Thymus (tissue), 11 donors: ENCODE measurements at regions not wholly inside any gene's neighbourhood (a gene's known extent, or its start where the extent isn't known, plus 50 kb on each side); places are given as distances from the start of the nearest gene placed in this dataset.

Source experiments
- DNase-seq, 9 donors: peaks; one replicate each; pipeline ENCODE4 v3.0.0-alpha.2; 2013; ENCODE audit warnings: low spot score in 9 of 9, low read depth in 6 of 9, missing footprints in 1 of 9
- H3K27ac ChIP-seq, 2 donors: one replicate each; pipeline ENCODE4 v1.5.1; 2013; ENCODE audit warnings: control low read depth in 1 of 2, low read depth in 1 of 2, low read length in 1 of 2, mild to moderate bottlenecking in 1 of 2, moderate library complexity in 1 of 2
- H3K27me3 ChIP-seq, 2 donors: one replicate each; pipeline ENCODE4 v1.5.1; 2013; ENCODE audit warnings: low read length in 1 of 2; ENCODE audit not compliant: control insufficient read depth in 2 of 2, insufficient read depth in 1 of 2
- H3K36me3 ChIP-seq, 2 donors: one replicate each; pipeline ENCODE4 v1.5.1; 2013; ENCODE audit warnings: low read length in 1 of 2, mild to moderate bottlenecking in 1 of 2, moderate library complexity in 1 of 2; ENCODE audit not compliant: control insufficient read depth in 2 of 2, insufficient read depth in 2 of 2
- H3K4me1 ChIP-seq, 2 donors: one replicate each; pipeline ENCODE4 v1.5.1; 2013; ENCODE audit warnings: low read length in 2 of 2; ENCODE audit not compliant: control insufficient read depth in 2 of 2, insufficient read depth in 2 of 2
- H3K4me3 ChIP-seq, 2 donors: one replicate each; pipeline ENCODE4 v1.5.1; 2013; ENCODE audit warnings: low read length in 2 of 2, control low read depth in 1 of 2, mild to moderate bottlenecking in 1 of 2
- H3K9me3 ChIP-seq, 2 donors: one replicate each; pipeline ENCODE4 v1.5.1; 2013; ENCODE audit warnings: low read length in 1 of 2, mild to moderate bottlenecking in 1 of 2; ENCODE audit not compliant: control insufficient read depth in 2 of 2, insufficient read depth in 1 of 2
- WGBS: extraction: QIAGEN DNeasy Blood & Tissue Kit; methylation state at CpG from one replicate; pipeline ENCODE4 v1.1.7; 2013; 5-methylcytosine and 5-hydroxymethylcytosine counted together
- donor health status: healthy.

- 96% methylated on average over 3 of the region's 3 CpGs for WGBS
- no peak overlapping the region for H3K4me3 ChIP-seq
- H3K4me1 ChIP-seq = peaks cover 0 to 8% of the 10 kb centered on the region in 2 donors
- H3K27me3 ChIP-seq = no peaks in the 10 kb centered on the region
- no peak for DNase-seq
- no peak overlapping the region for H3K27ac ChIP-seq
- H3K9me3 ChIP-seq = no peaks in the 10 kb centered on the region
- no peaks in the 10 kb centered on the region for H3K36me3 ChIP-seq
Measured at GRCh38 chr4:81604683-81605218, 133.0 kb upstream of the RASGEF1B start.

- Histone ChIP-seq H3K9me3 (no peaks in the 10 kb centered on the region), H3K27me3 (no peaks in the 10 kb centered on the region), H3K27ac (no peak overlapping the region), H3K36me3 (no peaks in the 10 kb centered on the region), H3K4me1 (peaks cover 0 to 8% of the 10 kb centered on the region in 2 donors), H3K4me3 (no peak overlapping the region)
- no peak for DNase-seq
Measured at GRCh38 chr4:81602854-81603253, 131.1 kb upstream of the RASGEF1B start.

GRCh38 chr4:81601358-81601694, 129.6 kb upstream of the RASGEF1B start:
- Histone ChIP-seq H3K27me3 (no peaks in the 10 kb centered on the region), H3K4me1 (no peaks in the 10 kb centered on the region), H3K36me3 (no peaks in the 10 kb centered on the region), H3K27ac (no peak overlapping the region), H3K9me3 (no peaks in the 10 kb centered on the region), H3K4me3 (no peak overlapping the region)
- no peak for DNase-seq
- 91% methylated on average over 1 of the region's 1 CpG for WGBS

GRCh38 chr4:81600520-81601357, 129.0 kb upstream of the RASGEF1B start:
- Histone ChIP-seq H3K27me3 (no peaks in the 10 kb centered on the region), H3K4me3 (no peak overlapping the region), H3K27ac (no peak overlapping the region), H3K4me1 (no peaks in the 10 kb centered on the region), H3K36me3 (no peaks in the 10 kb centered on the region), H3K9me3 (no peaks in the 10 kb centered on the region)
- WGBS = 94% methylated on average over 18 of the region's 18 CpGs
- DNase-seq = no peak

GRCh38 chr4:81599742-81600380, 128.2 kb upstream of the RASGEF1B start:
- DNase-seq = no peak
- Histone ChIP-seq H3K9me3 (no peaks in the 10 kb centered on the region), H3K27ac (no peak overlapping the region), H3K4me3 (no peak overlapping the region), H3K36me3 (no peaks in the 10 kb centered on the region), H3K27me3 (no peaks in the 10 kb centered on the region), H3K4me1 (no peaks in the 10 kb centered on the region)
- WGBS = 95% methylated on average over 5 of the region's 5 CpGs

- 77% methylated on average over 5 of the region's 5 CpGs for WGBS
- H3K27ac ChIP-seq = no peak overlapping the region
- DNase-seq = no peak
Measured at GRCh38 chr4:81595798-81596610, 124.3 kb upstream of the RASGEF1B start.

GRCh38 chr4:81595287-81595686, 123.6 kb upstream of the RASGEF1B start:
- H3K4me3 ChIP-seq = no peak overlapping the region
- H3K36me3 ChIP-seq = no peaks in the 10 kb centered on the region
- no peaks in the 10 kb centered on the region for H3K27me3 ChIP-seq
- no peaks in the 10 kb centered on the region for H3K9me3 ChIP-seq
- no peaks in the 10 kb centered on the region for H3K4me1 ChIP-seq
- DNase-seq = no peak
- H3K27ac ChIP-seq = no peak overlapping the region

More at GRCh38 chr4:81595798-81596610, 124.3 kb upstream of the RASGEF1B start:
- H3K4me1 ChIP-seq = no peaks in the 10 kb centered on the region
- no peaks in the 10 kb centered on the region for H3K27me3 ChIP-seq
- H3K9me3 ChIP-seq = no peaks in the 10 kb centered on the region
- no peaks in the 10 kb centered on the region for H3K36me3 ChIP-seq
- H3K4me3 ChIP-seq = no peak overlapping the region

GRCh38 chr4:81594490-81595159, 122.9 kb upstream of the RASGEF1B start:
- H3K9me3 ChIP-seq = no peaks in the 10 kb centered on the region
- H3K4me1 ChIP-seq = no peaks in the 10 kb centered on the region
- no peaks in the 10 kb centered on the region for H3K36me3 ChIP-seq
- H3K4me3 ChIP-seq = no peak overlapping the region
- no peak overlapping the region for H3K27ac ChIP-seq
- H3K27me3 ChIP-seq = no peaks in the 10 kb centered on the region
- no peak for DNase-seq
- WGBS = 95% methylated on average over 4 of the region's 4 CpGs
